Inferior parietal cortex (tissue), 1 donor: ENCODE measurements at regions not wholly inside any gene's neighbourhood (a gene's known extent, or its start where the extent isn't known, plus 50 kb on each side); places are given as distances from the start of the nearest gene placed in this dataset.

Source experiments
- DNase-seq: peaks from one replicate; pipeline ENCODE4 v3.0.0-alpha.2; 2016; ENCODE audit errors: extremely low spot score

DNA sequence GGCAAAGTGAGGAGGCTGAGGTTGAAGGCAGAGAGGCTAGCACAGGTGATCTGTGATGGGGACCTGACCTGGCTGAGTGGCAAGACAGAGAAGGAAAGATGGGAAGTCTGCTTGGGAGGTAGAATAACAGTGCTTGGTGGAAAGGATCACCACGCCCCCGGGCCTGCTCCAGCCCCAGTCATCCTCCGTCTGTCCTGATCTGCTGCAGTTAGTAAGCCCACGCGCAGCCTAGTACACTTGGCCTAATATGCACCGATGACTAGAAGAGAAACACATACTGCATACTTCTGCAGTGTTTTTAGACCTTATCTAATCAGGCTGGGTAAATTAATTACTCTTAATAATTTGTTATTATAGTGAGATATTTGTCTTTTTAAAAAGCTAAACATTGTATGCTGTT lies 103.7 kb upstream of the KLF3 start:
- no peak for DNase-seq

DNA sequence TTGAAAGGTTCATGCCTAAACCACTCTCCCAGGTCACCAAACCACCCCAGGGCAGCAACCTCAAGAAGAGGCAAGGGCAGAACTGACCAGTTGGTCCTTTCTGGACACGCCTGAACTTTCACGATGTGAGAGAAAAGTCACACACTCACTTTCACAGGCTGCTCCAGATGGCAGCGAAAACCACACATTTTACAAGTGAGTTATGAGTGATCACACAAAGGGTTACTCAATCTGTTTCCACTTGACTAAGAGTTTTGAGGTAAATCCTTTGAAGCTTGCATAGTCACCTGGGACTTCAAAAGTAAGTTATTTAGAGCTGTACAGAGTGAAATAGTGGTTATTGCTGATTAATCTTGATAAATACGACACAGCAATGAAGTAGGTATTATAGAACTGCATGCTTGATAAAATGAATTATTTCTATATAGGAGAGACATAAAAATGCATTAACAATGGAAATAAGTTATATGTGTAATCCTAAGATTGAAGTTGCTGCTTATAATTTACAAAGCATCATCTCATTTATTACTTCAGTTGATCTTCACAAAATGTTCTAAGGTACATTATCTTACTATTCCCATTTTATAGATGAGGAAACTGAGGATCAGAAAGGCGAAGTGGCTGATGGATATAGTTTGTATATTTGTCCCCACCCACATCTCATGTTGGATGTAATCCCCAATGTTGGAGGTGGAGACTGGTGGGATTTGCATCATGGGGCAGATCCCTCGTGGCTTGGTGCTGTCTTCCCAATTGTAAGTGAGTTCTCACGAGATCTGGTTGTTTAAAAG lies 103.0 kb upstream of the KLF3 start:
- DNase-seq, result no peak

DNA sequence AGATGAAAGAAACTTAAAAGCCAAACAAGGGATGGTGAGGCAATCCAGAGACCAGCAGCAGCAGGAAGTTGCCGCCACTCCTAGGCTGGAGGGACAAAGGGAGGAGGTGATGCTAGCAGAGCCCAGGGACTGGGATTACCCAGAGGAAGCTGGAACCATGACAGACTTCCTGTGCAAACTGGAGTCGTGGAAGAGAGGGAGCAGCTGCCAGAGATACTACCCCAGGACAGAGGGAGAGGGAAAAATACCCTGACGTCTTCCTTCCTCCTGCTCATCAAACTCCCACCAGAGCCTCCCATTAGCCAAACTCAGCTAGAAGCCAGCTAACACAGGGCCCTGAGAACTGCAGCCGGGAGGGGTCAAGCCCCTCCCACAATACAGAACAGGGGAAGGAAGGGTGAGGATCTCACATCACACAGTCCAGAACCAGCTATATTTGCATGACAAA lies 101.2 kb upstream of the KLF3 start:
- no peak for DNase-seq

DNA sequence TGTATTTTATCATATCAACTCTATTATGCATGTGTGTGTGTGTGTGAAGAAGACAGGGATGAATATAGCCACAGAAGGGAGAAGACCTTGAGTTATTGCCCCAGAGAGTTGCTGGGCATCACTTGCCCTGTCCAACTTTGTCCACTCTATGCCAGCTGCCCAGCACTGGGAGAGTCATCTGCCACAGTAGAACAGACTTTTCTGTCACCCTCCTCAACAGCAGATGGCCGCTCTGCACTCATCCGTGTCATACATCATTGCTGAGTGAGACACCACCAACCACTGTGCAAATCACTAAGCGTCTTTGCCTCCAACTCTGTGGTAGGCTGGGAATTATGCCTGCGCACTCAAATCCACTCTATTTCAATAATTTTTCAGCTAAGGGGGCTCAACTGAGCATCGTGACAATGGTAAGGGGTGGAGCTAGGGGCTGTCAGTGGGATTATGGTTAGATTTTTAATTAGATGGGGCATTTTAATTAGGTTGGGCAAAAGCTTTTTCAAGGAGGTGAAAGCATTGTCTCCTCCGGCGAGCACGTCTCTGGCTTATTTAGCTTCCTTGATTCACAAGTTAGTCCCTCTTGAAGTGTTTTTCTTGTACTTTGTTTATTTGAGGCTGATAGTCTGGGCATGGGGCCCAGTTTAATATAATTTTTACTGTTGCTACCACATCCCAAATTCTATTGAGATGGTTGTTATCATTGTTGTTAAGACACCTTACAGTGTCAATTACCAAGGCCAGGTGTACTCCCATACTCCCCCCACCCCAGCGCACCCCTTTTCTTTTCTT lies 100.1 kb upstream of the KLF3 start:
- DNase-seq, result peak; percentile 43

DNA sequence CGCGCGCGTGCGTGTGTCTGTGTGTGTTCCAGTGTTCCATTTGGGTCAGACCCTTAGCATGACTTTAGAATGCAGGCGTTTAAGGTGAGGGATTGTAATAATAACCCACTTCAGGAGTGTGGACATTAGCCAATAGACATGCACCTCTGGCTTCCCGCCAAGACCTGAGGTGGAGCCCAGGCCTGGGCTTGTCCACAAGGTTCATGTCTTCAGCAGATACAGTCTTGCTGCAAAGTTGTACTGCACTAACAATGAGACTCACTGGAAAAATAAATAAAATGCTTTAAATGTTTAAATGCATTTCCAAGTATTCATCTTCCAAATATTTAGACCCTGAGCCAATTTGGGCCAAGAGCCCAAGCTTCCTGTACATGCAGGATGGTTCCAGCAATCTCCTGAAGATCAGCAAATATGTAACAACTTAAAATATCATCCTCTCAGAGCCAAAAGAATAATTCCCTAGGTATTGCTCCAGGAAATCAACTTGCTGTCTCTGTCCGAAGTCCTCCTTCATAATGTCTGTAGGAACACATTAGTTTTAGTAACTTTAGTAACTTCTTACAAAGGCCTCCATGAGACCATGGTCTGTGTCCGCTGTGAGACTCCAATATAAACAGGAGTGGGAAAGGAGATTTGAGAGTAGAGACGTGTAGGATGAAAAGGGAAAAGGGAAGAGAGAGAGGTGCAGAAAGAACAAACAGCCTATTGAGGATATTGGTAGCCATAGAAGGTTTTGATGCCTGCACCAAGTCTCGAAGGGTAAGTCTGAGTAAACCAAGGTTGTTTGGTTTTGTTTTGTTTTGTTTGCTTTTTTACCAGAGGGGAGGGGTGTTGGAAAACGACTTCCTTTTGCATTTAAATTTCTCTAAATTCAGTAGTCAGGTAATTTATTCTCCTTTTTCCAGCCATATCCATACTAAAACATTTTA lies 98.5 kb upstream of the KLF3 start:
- DNase-seq, result no peak

DNA sequence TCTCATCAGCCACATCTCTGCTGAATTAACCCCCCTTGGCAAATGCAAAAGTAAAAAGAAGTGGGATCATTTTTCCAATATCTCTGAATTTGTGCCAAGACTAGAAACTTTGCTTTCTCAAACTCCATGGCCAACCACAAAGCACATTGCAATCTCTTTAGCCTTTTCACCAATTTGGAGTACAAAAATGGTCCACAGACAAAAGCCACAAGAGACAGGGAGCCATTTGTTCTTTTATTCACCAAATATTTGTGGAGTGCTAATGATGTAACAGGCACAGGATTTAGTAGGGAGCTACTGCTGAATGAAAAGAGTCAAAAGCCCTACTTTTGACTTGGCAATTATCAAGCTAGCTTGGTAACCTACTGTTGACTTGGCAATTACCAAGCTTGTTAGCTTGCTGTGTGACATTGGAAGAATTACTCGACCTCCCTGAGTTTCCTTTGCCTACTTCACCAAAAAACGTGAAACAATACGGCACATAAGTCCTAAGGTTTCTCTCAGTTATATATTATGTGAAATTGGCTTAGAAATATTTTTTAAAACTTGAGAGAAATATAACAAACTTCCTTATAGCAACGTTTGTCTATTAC lies 97.1 kb upstream of the KLF3 start:
- DNase-seq, result no peak

DNA sequence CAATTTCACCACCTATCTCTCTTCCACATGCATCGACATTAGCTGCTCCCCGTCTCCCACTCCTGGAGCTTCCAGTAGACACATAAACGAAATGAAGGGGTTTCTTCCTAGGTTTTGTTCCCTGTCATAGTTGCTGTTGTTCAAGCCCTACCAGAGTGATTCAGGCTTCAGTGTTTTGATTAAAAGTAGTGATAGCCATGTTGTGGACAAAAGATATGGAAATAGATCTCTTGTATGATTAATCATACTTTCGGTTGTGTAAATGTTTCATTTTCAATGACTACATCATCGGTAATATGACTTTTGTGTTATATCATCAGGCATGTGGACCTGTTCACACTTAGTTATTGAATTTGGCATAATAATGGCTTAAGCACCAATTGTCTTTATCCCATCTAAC lies 96.5 kb upstream of the KLF3 start:
- DNase-seq, result no peak

DNA sequence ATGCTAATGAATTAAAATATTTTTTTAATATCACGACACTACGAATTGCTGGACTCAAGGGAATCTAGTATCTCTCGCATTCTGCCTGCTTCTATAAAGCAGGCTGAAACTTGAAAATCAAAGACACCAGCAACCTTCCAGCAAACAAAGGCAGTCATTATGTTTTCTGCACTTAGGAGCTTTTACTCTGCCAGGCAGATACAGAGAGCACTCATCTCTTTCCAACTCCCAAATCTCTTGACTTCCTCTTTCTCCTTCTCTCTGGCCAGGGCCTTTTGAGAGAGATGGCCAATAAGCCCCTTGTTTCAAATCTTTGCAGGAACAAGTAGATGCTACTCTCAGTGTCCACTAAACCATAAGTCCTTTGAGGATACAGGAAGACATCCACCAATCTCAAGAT lies 95.2 kb upstream of the KLF3 start:
- peak; percentile 29 for DNase-seq

DNA sequence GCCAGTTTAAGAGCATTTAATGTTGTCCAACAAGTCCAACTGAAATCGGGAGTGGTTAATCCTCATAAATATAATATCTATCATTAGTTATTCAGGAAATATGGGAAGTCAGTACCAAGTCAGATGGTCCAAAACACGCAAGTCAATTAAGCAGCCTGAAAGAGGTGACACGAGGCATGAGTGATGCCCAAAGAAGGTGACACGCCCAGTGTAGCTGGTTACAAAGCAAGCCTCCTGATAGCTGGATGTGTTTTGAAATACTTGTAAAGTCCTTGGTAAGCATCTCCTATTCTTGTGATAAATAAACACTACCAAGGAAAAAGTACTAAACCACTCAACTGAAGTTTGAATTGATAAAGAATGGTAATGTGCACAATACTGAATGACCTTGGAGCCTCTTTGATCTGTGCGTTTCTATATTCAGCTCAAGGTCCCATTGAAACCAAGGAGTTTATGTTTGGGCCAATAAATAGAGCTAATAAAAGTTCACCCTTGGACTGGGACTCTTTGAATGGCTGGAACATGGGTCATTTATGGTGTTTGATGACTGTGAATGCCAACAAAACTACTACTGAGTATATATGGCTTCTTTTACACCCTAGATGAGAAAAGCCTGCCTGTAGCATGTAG lies 93.2 kb upstream of the KLF3 start:
- DNase-seq, result no peak

DNA sequence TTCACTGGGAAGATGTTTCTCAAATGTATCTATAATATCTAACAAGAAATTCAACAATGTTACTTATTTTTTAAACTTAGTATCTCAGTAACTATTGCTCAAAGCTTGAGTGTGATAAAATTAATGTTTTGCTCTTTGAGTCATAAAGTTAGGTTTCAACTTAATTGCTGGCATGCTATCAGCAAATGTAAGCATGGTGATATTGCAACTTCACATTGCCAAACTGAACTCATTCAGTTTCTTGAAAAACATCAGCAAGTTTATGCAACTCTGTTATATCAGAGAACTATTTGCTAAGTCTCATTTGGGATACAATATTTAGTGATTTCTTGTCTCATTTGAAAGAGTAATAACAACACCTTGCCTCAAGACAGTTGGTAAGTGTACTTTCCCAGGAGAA lies 91.2 kb upstream of the KLF3 start:
- DNase-seq, result no peak

DNA sequence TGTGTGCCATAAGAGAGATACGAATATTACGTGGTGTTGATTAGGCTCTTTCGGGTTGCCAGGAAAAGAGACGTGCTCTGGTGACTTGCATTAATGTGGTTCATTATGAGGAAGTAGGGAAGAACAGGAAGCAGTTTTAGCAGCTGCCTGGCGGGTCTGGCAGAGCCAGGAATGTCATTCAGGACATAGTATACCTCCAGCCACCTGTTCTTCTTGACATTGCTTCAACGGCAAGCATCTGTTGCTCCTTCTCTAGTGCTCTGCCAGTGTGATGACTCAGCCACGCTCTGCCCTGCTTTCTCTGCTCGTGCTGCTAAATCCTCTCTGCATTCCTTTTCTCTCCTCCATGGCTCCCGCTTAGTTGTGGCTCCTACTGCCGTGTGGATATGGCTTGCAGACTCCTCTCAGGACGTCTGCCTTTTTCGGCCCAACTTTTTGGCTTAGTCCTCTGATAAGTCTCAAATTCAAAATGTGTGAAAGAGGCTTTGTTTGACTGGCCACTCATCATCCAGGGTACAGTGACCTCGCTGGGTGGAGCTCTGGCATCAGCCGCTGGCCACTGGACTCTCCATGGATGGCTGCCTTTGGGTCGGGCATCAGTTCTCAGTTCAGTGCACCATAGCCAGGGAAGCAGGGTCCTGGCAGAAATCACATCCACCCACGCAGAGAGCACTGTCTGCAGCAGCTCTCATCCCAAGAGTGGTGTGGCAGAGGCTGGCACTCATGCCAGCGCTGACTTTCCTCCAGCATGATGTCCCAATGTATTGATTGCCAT lies 89.3 kb upstream of the KLF3 start:
- peak; percentile 44 for DNase-seq

DNA sequence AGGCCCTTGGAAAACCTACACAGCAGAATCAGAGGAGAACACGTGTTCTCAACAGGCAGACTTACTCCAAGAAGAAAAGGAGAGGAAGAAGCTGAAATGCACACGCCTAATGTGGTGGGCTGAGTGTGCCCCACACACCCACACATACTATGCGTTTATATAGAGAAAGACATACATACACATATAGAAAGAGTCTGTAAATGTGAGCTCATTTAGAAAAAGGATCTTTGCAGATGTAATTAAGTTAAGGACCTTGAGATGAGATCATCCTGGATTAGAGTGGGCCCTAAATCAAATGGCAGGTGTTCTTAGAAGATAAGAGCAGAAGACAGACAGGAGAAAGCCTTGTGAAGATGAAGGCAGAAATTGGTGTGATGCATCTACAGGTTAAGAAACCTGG lies 87.2 kb upstream of the KLF3 start:
- no peak for DNase-seq

DNA sequence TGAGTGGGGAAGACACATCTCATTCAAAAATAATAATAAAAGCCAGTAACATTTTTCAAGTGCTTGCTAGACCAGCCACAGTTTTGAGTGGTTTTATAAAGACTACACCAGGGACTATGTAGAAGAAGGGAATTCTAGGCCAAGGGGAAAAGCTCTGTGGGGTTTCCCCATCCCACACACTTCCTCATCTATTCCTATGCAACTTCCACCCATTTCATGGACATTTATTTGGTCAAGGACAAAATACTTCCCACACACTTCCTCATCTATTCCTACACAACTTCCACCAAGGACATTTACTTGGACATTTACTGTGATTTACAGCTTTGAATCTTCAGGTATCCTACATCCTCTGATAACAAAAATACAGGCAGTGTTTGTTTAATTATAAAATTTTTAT lies 86.5 kb upstream of the KLF3 start:
- no peak for DNase-seq

DNA sequence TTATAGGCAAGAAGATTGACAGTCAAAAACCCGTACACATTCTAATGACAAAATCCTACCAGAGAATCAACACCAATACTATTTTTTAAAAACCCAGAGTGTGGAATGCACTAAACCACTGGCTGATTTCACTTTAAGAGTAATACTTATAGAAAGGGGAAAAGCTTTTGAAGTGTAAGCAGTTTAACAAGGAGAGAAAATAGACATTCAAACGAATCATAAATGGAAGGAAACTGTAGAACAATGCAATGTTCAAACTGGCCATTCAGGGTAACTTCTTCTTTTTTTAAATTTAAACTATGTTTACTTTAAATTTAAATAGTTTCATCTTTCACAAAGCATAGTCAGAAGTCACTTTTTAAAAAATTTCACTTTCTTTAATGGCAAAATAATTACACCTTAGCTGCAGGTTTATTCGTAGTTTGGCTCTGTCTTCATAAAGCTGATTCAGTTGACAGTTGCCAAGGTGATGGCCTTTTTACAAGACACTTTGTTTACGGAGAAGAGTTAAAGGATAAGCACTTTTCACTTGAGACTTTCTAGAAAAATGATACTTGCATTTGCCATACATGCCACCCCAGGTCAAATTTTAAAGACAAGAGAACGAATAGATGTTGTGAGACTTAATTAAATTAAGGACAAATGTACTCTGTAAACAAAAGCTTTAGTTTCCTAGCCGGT lies 82.4 kb upstream of the KLF3 start:
- DNase-seq, result no peak

DNA sequence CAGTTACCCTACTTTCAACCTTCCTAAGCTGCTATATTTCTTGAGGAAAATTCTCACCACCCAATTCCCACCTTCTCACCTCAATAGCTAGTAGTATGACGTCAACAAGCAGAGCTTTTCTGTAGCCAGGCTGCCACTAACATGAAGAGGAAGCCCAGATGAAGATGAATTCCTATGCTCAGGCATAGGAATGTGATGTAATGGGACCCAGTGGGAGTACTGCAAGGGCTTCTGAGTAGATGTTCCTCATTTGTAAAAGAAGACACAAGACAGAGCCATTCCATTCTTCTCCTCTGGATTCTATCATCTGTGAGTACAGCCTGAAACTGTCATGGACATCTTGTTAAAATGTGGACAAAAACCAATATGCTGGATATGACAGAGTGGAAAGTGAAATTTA lies 81.6 kb upstream of the KLF3 start:
- no peak for DNase-seq

DNA sequence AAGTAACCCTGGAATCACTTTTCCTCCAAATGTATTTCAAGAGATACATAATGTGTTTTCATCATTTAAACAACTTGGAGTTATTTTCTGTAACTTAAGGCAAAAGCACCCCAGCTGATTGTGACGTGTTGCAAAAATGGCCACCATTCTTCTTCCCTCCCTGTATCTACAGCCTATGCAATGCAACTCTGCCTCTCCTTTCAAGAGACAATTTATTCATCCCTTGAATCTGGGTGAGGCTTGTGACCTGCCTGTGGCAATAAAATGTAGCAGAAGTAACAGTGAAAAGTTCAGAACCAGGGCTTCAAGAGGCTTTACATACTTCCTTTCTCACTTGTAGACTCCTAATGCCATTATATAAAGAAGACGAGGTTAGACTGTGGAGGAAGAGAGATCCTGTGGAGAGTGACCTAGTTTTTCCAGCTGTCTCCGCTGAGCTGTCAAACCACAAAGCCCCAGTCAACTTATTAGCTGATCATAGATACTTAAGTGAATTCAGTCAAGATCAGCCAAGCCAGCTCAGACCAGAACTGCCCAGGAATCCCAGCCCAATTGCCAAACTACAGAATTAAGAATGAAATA lies 81.0 kb upstream of the KLF3 start:
- DNase-seq, result no peak

DNA sequence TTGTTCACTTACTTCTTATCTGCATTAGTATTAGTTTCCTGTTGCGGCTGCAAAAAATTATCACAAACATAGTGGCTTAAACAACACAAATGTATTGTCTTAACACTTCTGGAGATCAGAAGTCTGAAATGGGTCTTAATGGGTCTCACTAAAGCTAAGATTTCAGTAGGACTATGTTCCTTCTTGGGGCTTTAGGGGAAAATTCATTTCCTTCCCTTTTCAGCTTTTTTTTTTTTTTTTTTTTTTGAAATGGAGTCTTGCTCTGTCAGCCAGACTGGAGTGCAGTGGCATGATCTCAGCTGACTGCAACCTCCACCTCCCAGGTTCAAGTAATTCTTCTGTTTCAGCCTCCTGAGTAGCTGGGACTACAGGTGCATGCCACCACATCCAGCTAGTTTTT lies 78.1 kb upstream of the KLF3 start:
- DNase-seq, result no peak

DNA sequence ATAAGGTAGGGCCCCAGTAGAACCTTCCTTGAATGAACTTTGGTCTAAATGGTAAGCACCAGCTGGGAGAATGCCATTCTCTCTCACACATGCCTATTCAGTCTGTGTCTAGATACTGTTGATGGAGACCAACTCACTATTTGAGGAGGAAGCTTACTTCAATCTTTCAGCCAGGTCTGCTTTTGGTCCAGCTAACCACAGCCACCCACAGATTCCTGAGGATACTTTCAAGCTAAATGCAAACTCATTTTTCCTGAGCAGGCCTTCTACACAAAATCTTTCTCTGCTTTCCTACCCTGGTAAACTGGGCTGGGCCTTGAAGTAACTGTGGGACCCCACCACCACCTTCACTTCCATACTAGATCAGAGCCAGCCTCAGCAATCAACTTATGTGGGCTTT lies 76.9 kb upstream of the KLF3 start:
- no peak for DNase-seq

DNA sequence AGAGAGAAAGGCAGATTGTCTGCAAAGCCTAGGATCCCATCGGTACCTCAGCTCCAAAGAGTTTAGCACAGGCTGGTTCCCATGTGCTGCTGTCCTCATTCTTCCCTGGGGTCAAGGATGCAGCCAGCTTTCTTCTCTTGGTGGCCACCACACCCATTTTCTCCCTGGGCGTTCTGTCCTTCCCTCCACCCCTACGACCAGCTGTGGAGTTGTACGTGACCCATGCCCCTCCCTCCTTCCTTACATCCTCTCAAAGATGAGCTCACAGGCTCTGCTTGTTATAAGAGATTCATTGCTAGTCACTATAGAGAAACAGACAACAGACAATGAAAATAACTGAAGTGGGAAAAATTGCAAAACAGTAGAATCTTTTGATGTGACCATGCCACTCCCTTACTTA lies 74.0 kb upstream of the KLF3 start:
- DNase-seq, result no peak
